Fibroblast of lung (primary cell): ENCODE measurements at regions not wholly inside any gene's neighbourhood (a gene's known extent, or its start where the extent isn't known, plus 50 kb on each side); places are given as distances from the start of the nearest gene placed in this dataset.

Experiments
- DNase-seq, 2 donors: peaks; one replicate each; pipeline versions ENCODE4 v3.0.0 to v3.0.0-alpha.2; 2010; ENCODE audit warnings: low read depth in 2 of 2
- H2AFZ ChIP-seq: 2 replicates; pipeline ENCODE4 v1.5.1; 2012; ENCODE audit warnings: low read length, control low read depth, inconsistent platforms
- H3K27ac ChIP-seq: 2 replicates; pipeline ENCODE4 v1.5.1; 2011; ENCODE audit warnings: low read length, control low read depth; ENCODE audit not compliant: insufficient read depth
- H3K27me3 ChIP-seq: 2 replicates; pipeline ENCODE4 v1.5.1; 2011; ENCODE audit warnings: mild to moderate bottlenecking, low read length; ENCODE audit not compliant: control insufficient read depth, insufficient read depth
- H3K36me3 ChIP-seq: 2 replicates; pipeline ENCODE4 v1.5.1; 2011; ENCODE audit warnings: low read length; ENCODE audit not compliant: control insufficient read depth, insufficient read depth
- H3K4me1 ChIP-seq: 2 replicates; pipeline ENCODE4 v1.5.1; 2011; ENCODE audit warnings: low read length; ENCODE audit not compliant: control insufficient read depth, insufficient read depth; ENCODE audit errors: extremely low read depth
- H3K4me2 ChIP-seq: 2 replicates; pipeline ENCODE4 v1.5.1; 2011; ENCODE audit warnings: low read length, control low read depth; ENCODE audit not compliant: insufficient read depth; ENCODE audit errors: extremely low read depth
- H3K4me3 ChIP-seq, 4 experiments: fragments of 200-600 bp in 1 of 4; sonication (generic) in 1 of 4; replicated peaks in 1 of 4; 2 replicates each; pipeline ENCODE4 v1.5.1; 2011 to 2016; ENCODE audit warnings: low read length in 4 of 4, low read depth in 3 of 4, mild to moderate bottlenecking in 3 of 4, control low read depth in 2 of 4, inconsistent platforms in 1 of 4, mixed read lengths in 1 of 4; ENCODE audit not compliant: insufficient read depth in 1 of 4; ENCODE audit errors: control extremely low read depth in 1 of 4
- H3K79me2 ChIP-seq: 2 replicates; pipeline ENCODE4 v1.5.1; 2012; ENCODE audit warnings: mild to moderate bottlenecking, low read length, inconsistent platforms; ENCODE audit not compliant: control insufficient read depth, insufficient read depth
- H3K9ac ChIP-seq: 2 replicates; pipeline ENCODE4 v1.5.1; 2011; ENCODE audit warnings: mild to moderate bottlenecking, low read length, control low read depth; ENCODE audit not compliant: insufficient read depth
- H3K9me3 ChIP-seq: 2 replicates; pipeline ENCODE4 v1.5.1; 2012; ENCODE audit warnings: low read depth, low read length; ENCODE audit not compliant: control insufficient read depth, insufficient read depth
- H4K20me1 ChIP-seq: 2 replicates; pipeline ENCODE4 v1.5.1; 2011; ENCODE audit warnings: low read length; ENCODE audit not compliant: control insufficient read depth, insufficient read depth; ENCODE audit errors: extremely low read depth
- EZH2 ChIP-seq: IDR thresholded peaks from 2 replicates; pipeline ENCODE4 v1.5.1; 2012; ENCODE audit warnings: low read length, control low read depth, mild to moderate bottlenecking; ENCODE audit errors: missing control alignments
- TF ChIP-seq, protein P1 (sequence below), 2 donors: IDR thresholded peaks in 1 of 2; conservative IDR thresholded peaks in 1 of 2; 1 replicate in 1 of 2; 2 replicates in 1 of 2; pipeline ENCODE4 v1.5.1; 2011 to 2012; ENCODE audit warnings: low read length in 2 of 2, control low read depth in 1 of 2, inconsistent platforms in 1 of 2, low read depth in 1 of 2, mild to moderate bottlenecking in 1 of 2

DNA sequence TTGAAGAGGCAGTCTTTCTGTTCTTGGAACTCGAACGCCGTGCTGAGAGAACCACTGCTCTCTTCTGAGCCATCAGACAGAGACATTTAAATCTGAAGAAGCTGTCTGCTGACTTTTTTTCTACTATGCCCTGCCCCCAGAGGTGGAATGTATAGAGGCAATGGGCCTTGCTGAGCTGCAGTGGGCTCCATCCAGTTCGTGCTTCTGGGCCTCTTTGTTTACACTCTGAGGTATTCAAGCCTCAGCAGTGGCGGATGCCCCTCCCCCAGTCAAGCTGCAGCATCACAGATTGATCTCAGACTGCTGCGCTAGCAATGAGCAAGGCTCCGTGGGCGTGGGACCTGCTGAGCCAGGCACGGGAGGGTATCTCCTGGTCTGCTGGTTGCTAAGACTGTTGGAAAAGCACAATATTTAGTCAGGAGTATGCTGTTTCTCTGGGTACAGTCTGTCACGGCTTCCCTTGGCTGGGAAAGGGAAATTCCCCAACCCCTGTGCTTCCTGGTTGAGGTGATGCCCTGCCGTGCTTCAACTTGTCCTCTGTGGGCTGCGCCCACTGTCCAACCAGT lies 526.8 kb downstream of the CD109 start:
- no peaks in the 10 kb centered on the region for H3K27me3 ChIP-seq
- H3K27ac ChIP-seq = no peak overlapping the region
- no peaks in the 10 kb centered on the region for H3K36me3 ChIP-seq
- no peaks in the 10 kb centered on the region for H3K9me3 ChIP-seq
- no peaks in the 10 kb centered on the region for H3K79me2 ChIP-seq
- H3K4me2 ChIP-seq = no peak overlapping the region
- no peak for TF ChIP-seq EZH2
- TF ChIP-seq, protein P1, sequence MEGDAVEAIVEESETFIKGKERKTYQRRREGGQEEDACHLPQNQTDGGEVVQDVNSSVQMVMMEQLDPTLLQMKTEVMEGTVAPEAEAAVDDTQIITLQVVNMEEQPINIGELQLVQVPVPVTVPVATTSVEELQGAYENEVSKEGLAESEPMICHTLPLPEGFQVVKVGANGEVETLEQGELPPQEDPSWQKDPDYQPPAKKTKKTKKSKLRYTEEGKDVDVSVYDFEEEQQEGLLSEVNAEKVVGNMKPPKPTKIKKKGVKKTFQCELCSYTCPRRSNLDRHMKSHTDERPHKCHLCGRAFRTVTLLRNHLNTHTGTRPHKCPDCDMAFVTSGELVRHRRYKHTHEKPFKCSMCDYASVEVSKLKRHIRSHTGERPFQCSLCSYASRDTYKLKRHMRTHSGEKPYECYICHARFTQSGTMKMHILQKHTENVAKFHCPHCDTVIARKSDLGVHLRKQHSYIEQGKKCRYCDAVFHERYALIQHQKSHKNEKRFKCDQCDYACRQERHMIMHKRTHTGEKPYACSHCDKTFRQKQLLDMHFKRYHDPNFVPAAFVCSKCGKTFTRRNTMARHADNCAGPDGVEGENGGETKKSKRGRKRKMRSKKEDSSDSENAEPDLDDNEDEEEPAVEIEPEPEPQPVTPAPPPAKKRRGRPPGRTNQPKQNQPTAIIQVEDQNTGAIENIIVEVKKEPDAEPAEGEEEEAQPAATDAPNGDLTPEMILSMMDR (conservative IDR thresholded peaks at IDR 0.05 in 1 of 2, IDR thresholded peaks at IDR 0.05 in 1 of 2; ENCODE audit: low read depth in 1 of 2, low read length in 2 of 2) = no peak
- no peak overlapping the region for H2AFZ ChIP-seq
- H3K4me3 ChIP-seq = no peak overlapping the region
- H3K9ac ChIP-seq = no peak overlapping the region
- H3K4me1 ChIP-seq = no peaks in the 10 kb centered on the region
- H4K20me1 ChIP-seq = no peaks in the 10 kb centered on the region
- DNase-seq = peak; percentile 22 to 25

DNA sequence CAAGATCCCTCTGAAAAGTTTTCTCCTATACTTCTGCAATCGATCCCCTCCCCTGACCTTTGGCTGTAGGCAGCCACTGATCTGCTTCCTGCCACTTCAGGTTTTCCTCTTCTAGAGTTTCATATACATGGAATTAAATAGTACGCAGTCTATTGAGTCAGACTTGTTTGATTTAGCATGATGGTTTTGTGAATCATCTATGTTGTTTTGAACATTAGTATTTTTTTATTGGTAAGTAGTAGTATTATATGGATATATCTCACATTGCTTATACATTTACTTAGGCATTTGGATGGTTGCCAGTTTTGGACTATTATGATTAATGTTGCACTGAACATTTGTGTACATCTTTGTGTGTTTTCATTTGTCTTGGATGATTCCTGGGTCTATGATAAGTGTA lies 518.0 kb downstream of the CD109 start:
- H3K4me3 ChIP-seq = no peak overlapping the region
- no peaks in the 10 kb centered on the region for H3K36me3 ChIP-seq
- peak in 1 of 2 donors; percentile 2 for DNase-seq
- TF ChIP-seq, protein P1 (conservative IDR thresholded peaks at IDR 0.05 in 1 of 2, IDR thresholded peaks at IDR 0.05 in 1 of 2; ENCODE audit: low read depth in 1 of 2, low read length in 2 of 2) = no peak
- TF ChIP-seq EZH2 = no peak
- no peak overlapping the region for H3K27ac ChIP-seq
- no peaks in the 10 kb centered on the region for H3K9me3 ChIP-seq
- H2AFZ ChIP-seq = no peak overlapping the region
- H3K9ac ChIP-seq = no peak overlapping the region
- H3K4me2 ChIP-seq = no peak overlapping the region
- no peaks in the 10 kb centered on the region for H3K27me3 ChIP-seq
- H3K4me1 ChIP-seq = no peaks in the 10 kb centered on the region
- H3K79me2 ChIP-seq = no peaks in the 10 kb centered on the region
- no peaks in the 10 kb centered on the region for H4K20me1 ChIP-seq

DNA sequence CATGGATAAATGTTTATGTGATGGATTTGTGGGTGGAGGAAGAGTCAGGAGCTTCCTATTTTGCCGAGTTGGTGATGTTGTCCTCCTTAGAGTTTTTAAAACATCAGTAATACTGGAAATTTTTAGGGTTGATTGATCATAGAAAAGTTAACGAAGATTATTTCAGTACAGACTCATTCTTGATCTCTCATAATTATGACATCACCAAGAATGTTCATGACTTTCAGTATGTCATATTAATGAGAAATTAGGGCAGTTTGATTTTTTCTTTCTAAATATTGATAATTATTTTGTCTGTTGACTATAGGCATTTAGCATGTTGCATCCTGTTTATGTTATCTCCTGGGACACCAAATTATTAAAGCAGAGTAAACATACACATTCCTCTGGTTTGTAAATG lies 512.2 kb downstream of the CD109 start:
- DNase-seq = no peak
- no peaks in the 10 kb centered on the region for H3K27me3 ChIP-seq
- H4K20me1 ChIP-seq = no peaks in the 10 kb centered on the region
- no peak overlapping the region for H3K4me3 ChIP-seq
- H3K36me3 ChIP-seq = no peaks in the 10 kb centered on the region
- no peaks in the 10 kb centered on the region for H3K79me2 ChIP-seq
- no peak overlapping the region for H3K4me2 ChIP-seq
- no peak overlapping the region for H3K27ac ChIP-seq
- H3K4me1 ChIP-seq = no peaks in the 10 kb centered on the region
- H2AFZ ChIP-seq = no peak overlapping the region
- H3K9me3 ChIP-seq = no peaks in the 10 kb centered on the region
- TF ChIP-seq, protein P1 (conservative IDR thresholded peaks at IDR 0.05 in 1 of 2, IDR thresholded peaks at IDR 0.05 in 1 of 2; ENCODE audit: low read depth in 1 of 2, low read length in 2 of 2) = no peak
- no peak for TF ChIP-seq EZH2
- no peak overlapping the region for H3K9ac ChIP-seq
